H1 (cell line): ENCODE measurements at regions not wholly inside any gene's neighbourhood (a gene's known extent, or its start where the extent isn't known, plus 50 kb on each side); places are given as distances from the start of the nearest gene placed in this dataset.

Experiments used
- CTCF ChIA-PET: fragments of 300-600 bp; sonication (Branson Sonifier 250); formaldehyde crosslinking; loops from one replicate; lab custom pipeline; 2021; ENCODE audit not compliant: partially characterized antibody; lab: Charles Lee
- POLR2A ChIA-PET: fragments of 300-600 bp; sonication (Branson Sonifier 250); formaldehyde crosslinking; loops from one replicate; lab custom pipeline; 2021; ENCODE audit warnings: inconsistent platforms; ENCODE audit not compliant: partially characterized antibody; lab: Charles Lee
- DNase-seq, 2 experiments: peaks; one replicate each; pipeline versions ENCODE4 v3.0.0 to v3.0.0-alpha.2; 2010 to 2022; ENCODE audit warnings: low spot score in 2 of 2, low read depth in 1 of 2, mixed read lengths in 1 of 2
- FAIRE-seq: peaks from 2 replicates; lab custom pipeline; 2011; peaks lifted over from hg19 to GRCh38; lab: Jason Lieb, UNC
- H2AFZ ChIP-seq: 2 replicates; pipeline ENCODE4 v1.8.1; 2012; ENCODE audit warnings: low read length, inconsistent platforms
- H2AK5ac ChIP-seq: 2 replicates; pipeline ENCODE4 v1.6.1; 2013; ENCODE audit warnings: low read depth, low read length
- H2BK120ac ChIP-seq: replicated peaks from 2 replicates; pipeline ENCODE3; 2013; ENCODE audit warnings: low read depth, low read length, inconsistent platforms
- H2BK12ac ChIP-seq: 2 replicates; pipeline ENCODE4 v1.6.1; 2013; ENCODE audit warnings: low read depth, low read length
- H2BK15ac ChIP-seq: 2 replicates; pipeline ENCODE4 v1.6.1; 2013; ENCODE audit warnings: low read length
- H2BK20ac ChIP-seq: 2 replicates; pipeline ENCODE4 v1.6.1; 2013; ENCODE audit warnings: low read length
- H2BK5ac ChIP-seq: 2 replicates; pipeline ENCODE4 v1.6.1; 2013; ENCODE audit warnings: low read depth, low read length
- H3K14ac ChIP-seq: 2 replicates; pipeline ENCODE4 v1.6.1; 2013; ENCODE audit warnings: inconsistent platforms; ENCODE audit not compliant: insufficient read length
- H3K18ac ChIP-seq: 2 replicates; pipeline ENCODE4 v1.6.1; 2013; ENCODE audit warnings: low read length; ENCODE audit errors: extremely low read depth
- H3K23ac ChIP-seq: 2 replicates; pipeline ENCODE4 v1.6.1; 2013; ENCODE audit warnings: inconsistent platforms; ENCODE audit not compliant: insufficient read length
- H3K23me2 ChIP-seq: 2 replicates; pipeline ENCODE4 v1.6.1; 2013; ENCODE audit warnings: low read depth, low read length
- H3K27ac ChIP-seq: 2 replicates; pipeline ENCODE4 v1.6.1; 2011; ENCODE audit warnings: low read depth, low read length, inconsistent platforms
- H3K27me3 ChIP-seq, 4 experiments: replicated peaks in 1 of 4; 1 replicate in 1 of 4; 2 replicates in 3 of 4; pipeline versions ENCODE4 v1.6.1 to v1.8.1; 2011 to 2013; ENCODE audit warnings: low read length in 3 of 4, mild to moderate bottlenecking in 3 of 4, inconsistent platforms in 2 of 4, mixed read lengths in 2 of 4, moderate library complexity in 1 of 4; ENCODE audit not compliant: control insufficient read depth in 3 of 4, insufficient read depth in 3 of 4; ENCODE audit errors: extremely low read depth in 1 of 4
- H3K36me3 ChIP-seq, 4 experiments: 2 replicates each; pipeline versions ENCODE4 v1.6.1 to v1.8.1; 2011 to 2013; ENCODE audit warnings: mild to moderate bottlenecking in 4 of 4, low read length in 3 of 4, moderate library complexity in 2 of 4, control low read depth in 1 of 4, inconsistent platforms in 1 of 4; ENCODE audit not compliant: insufficient read depth in 4 of 4, control insufficient read depth in 2 of 4
- H3K4ac ChIP-seq: replicated peaks from 2 replicates; pipeline ENCODE3; 2013; ENCODE audit warnings: low read length, low read depth, mixed read lengths, inconsistent platforms; ENCODE audit not compliant: insufficient read length
- H3K4me1 ChIP-seq, 4 experiments: replicated peaks in 1 of 4; 1 replicate in 1 of 4; 2 replicates in 3 of 4; pipeline versions ENCODE4 v1.6.1 to v1.8.1; 2011 to 2013; ENCODE audit warnings: low read length in 3 of 4, inconsistent platforms in 2 of 4, mixed read lengths in 1 of 4; ENCODE audit not compliant: insufficient read depth in 4 of 4, control insufficient read depth in 3 of 4
- H3K4me2 ChIP-seq, 2 experiments: 2 replicates each; pipeline versions ENCODE4 v1.6.1 to v1.8.1; 2011 to 2013; ENCODE audit warnings: low read depth in 2 of 2, low read length in 2 of 2, control low read depth in 1 of 2, inconsistent platforms in 1 of 2, mild to moderate bottlenecking in 1 of 2; ENCODE audit not compliant: insufficient read depth in 1 of 2
- H3K4me3 ChIP-seq, 4 experiments: fragments of 200-600, 300-600 bp in 1 of 4; sonication (generic), shearing (Covaris generic), sonication (Bioruptor Twin) in 1 of 4; 2 replicates each; pipeline versions ENCODE4 v1.5.1 to v1.8.1; 2011 to 2016; ENCODE audit warnings: low read length in 4 of 4, low read depth in 3 of 4, control low read depth in 2 of 4, inconsistent platforms in 2 of 4, mild to moderate bottlenecking in 2 of 4, mixed read lengths in 1 of 4, moderate library complexity in 1 of 4; ENCODE audit not compliant: insufficient read depth in 2 of 4; ENCODE audit errors: extremely low read depth in 1 of 4
- H3K56ac ChIP-seq: replicated peaks from 2 replicates; pipeline ENCODE3; 2013; ENCODE audit warnings: low read depth, mild to moderate bottlenecking, mixed read lengths, low read length, inconsistent platforms; ENCODE audit not compliant: insufficient read length
- H3K79me1 ChIP-seq: 2 replicates; pipeline ENCODE4 v1.6.1; 2013; ENCODE audit warnings: low read depth, low read length, control low read depth
- H3K79me2 ChIP-seq, 2 experiments: 2 replicates each; pipeline versions ENCODE4 v1.6.1 to v1.8.1; 2012 to 2013; ENCODE audit warnings: low read length in 2 of 2, mild to moderate bottlenecking in 2 of 2, inconsistent platforms in 1 of 2; ENCODE audit not compliant: insufficient read depth in 2 of 2, control insufficient read depth in 1 of 2
- H3K9ac ChIP-seq, 4 experiments: replicated peaks in 1 of 4; 1 replicate in 1 of 4; 2 replicates in 3 of 4; pipeline versions ENCODE4 v1.6.1 to v1.8.1; 2011 to 2013; ENCODE audit warnings: low read depth in 3 of 4, low read length in 3 of 4, control low read depth in 2 of 4, mild to moderate bottlenecking in 2 of 4, moderate library complexity in 2 of 4, inconsistent platforms in 1 of 4; ENCODE audit errors: extremely low read depth in 1 of 4
- H3K9me3 ChIP-seq, 2 experiments: 2 replicates each; pipeline versions ENCODE4 v1.6.1 to v1.8.1; 2012 to 2013; ENCODE audit warnings: mild to moderate bottlenecking in 2 of 2, moderate library complexity in 2 of 2, control low read depth in 1 of 2, inconsistent platforms in 1 of 2, low read depth in 1 of 2, low read length in 1 of 2, mixed read lengths in 1 of 2; ENCODE audit not compliant: insufficient read depth in 2 of 2
- H4K20me1 ChIP-seq, 2 experiments: replicated peaks in 1 of 2; 2 replicates each; pipeline versions ENCODE3 to v1.8.1; 2011 to 2013; ENCODE audit warnings: inconsistent platforms in 2 of 2, low read length in 2 of 2, mild to moderate bottlenecking in 1 of 2; ENCODE audit not compliant: insufficient read depth in 2 of 2, control insufficient read depth in 1 of 2
- H4K5ac ChIP-seq: 2 replicates; pipeline ENCODE4 v1.6.1; 2013; ENCODE audit warnings: low read length, low read depth, mixed read lengths, inconsistent platforms; ENCODE audit not compliant: insufficient read length
- H4K8ac ChIP-seq: 2 replicates; pipeline ENCODE4 v1.8.0; 2013; ENCODE audit warnings: mild to moderate bottlenecking, moderate library complexity, low read length, inconsistent platforms; ENCODE audit not compliant: insufficient read depth; ENCODE audit errors: extremely low read depth
- H4K91ac ChIP-seq: replicated peaks from 2 replicates; pipeline ENCODE3; 2013; ENCODE audit warnings: low read length, mixed read lengths, inconsistent platforms; ENCODE audit not compliant: insufficient read length
- FOSL1 ChIP-seq: IDR thresholded peaks from 2 replicates; pipeline ENCODE4 v1.6.1; 2011; ENCODE audit warnings: mild to moderate bottlenecking, low read depth, low read length, moderate library complexity; ENCODE audit not compliant: insufficient read depth
- KDM5A ChIP-seq: fragments of 200-600 bp; IDR thresholded peaks from 2 replicates; pipeline ENCODE4 v1.7.1; 2012; ENCODE audit warnings: mild to moderate bottlenecking, low read length, inconsistent platforms, mixed read lengths
- RAD21 ChIP-seq, 2 experiments: IDR thresholded peaks in 1 of 2; conservative IDR thresholded peaks in 1 of 2; 2 replicates each; pipeline ENCODE4 v1.6.1; 2011; ENCODE audit warnings: low read depth in 2 of 2, low read length in 2 of 2, improper control_type of control experiment in 1 of 2, inconsistent platforms in 1 of 2, mild to moderate bottlenecking in 1 of 2, moderate library complexity in 1 of 2
- WGBS, 2 experiments: shearing (Covaris generic) in 1 of 2; methylation state at CpG; one replicate each; pipeline versions ENCODE4 v1.1.6 to v1.1.7; 2013 to 2015; ENCODE audit warnings: low lambda C conversion rate in 2 of 2, mixed read lengths in 2 of 2, inconsistent platforms in 1 of 2, low coverage in 1 of 2, missing lambda C conversion rate in 1 of 2; ENCODE audit not compliant: insufficient replicate concordance in 2 of 2, insufficient coverage in 1 of 2, insufficient read length in 1 of 2; ENCODE audit errors: extremely low coverage in 1 of 2, missing lambda C conversion rate in 1 of 2; 5-methylcytosine and 5-hydroxymethylcytosine counted together

GRCh38 chr10:61176424-61176823 lies 232.4 kb upstream of the RHOBTB1 start:
- Histone ChIP-seq H4K5ac (no peak overlapping the region), H2BK15ac (no peak overlapping the region), H3K79me1 (no peaks in the 10 kb centered on the region), H3K23ac (no peak overlapping the region), H3K9ac (no peak overlapping the region), H2AFZ (no peak overlapping the region), H4K20me1 (no peaks in the 10 kb centered on the region), H3K27ac (no peak overlapping the region), H3K4me1 (no peaks in the 10 kb centered on the region), H2BK5ac (no peak overlapping the region), H3K4me2 (no peak overlapping the region), H3K36me3 (no peaks in the 10 kb centered on the region), H2BK12ac (no peak overlapping the region), H3K23me2 (no peaks in the 10 kb centered on the region; the same call in 1 of the 2 replicates), H4K91ac (no peak overlapping the region), H3K27me3 (peaks cover 0 to 1% (median 0%) of the 10 kb centered on the region in 4 experiments; a peak in 1 of 7 replicates), H3K56ac (no peak overlapping the region), H3K79me2 (no peaks in the 10 kb centered on the region), H2BK20ac (no peak overlapping the region), H3K18ac (no peak overlapping the region), H3K4me3 (no peak overlapping the region), H3K14ac (no peak overlapping the region), H3K4ac (no peak overlapping the region), H4K8ac (no peak overlapping the region), H2BK120ac (no peak overlapping the region), H3K9me3 (no peaks in the 10 kb centered on the region), H2AK5ac (no peak overlapping the region)
- TF ChIP-seq RAD21 (IDR thresholded peaks at IDR 0.05 in 1 of 2, conservative IDR thresholded peaks at IDR 0.05 in 1 of 2; ENCODE audit: low read depth in 2 of 2, low read length in 2 of 2) (no peak), FOSL1 (no peak), KDM5A (no peak)
- 91% methylated on average over 3 of the region's 3 CpGs; no CpG with 5 or more reads in 1 of the 2 experiments for WGBS, 2 experiments
- FAIRE-seq (no peak), DNase-seq (no peak)
- ChIA-PET CTCF (interaction anchor here (0.6 to 1.4 kb wide), 4 partner anchors 7 to 357 kb away, joined by 3 to 4 read pairs (median 3); no protein-coding TSS in a partner anchor), POLR2A (no interaction called here)
